ENCODE measurements at regions not wholly inside any gene's neighbourhood (a gene's known extent, or its start where the extent isn't known, plus 50 kb on each side); places are given as distances from the start of the nearest gene placed in this dataset.

DNA sequence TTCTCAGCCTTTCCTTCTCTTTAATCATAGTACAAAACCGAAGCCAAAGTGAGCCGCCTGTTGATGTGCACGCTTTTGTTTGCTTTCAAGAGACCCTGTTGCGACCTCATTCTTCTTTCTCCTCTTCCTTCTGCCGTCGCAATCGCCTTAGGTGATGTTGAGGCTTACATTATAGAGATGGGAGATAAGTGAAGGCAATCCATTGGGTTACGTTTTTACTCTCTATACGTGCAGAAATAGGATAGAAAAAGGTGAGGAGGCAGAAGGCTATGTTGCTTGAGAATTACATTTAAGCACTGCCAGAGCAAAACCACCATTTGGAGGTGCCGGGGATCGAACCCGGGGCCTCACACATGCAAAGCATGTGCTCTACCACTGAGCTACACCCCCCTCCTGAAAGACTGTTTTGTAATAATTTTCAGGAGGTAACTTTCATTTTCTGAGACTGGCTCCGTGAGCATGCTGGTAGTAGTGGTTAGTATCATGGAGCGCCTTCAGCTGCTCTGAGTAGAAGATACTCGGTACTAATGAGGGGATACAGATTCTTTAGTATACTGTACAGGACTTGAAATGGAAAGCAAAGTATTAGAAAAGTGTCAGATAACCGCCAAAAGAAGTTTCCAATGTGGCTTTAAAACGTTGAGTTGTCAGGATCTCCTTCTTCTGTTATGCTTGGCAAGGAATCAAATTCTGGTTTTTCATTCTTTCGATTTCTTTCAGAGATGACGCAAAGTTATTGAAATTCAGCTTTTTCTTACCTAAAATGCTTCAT, 165.6 kb downstream of the TRIM27 start:
- in situ Hi-C loops (cut with MboI) = no loop called here
- TF ChIP-seq EZH2phosphoT487 (IDR thresholded peaks at IDR 0.05; ENCODE audit: insufficient read depth, low read depth) (no peak), EZH2 (IDR thresholded peaks at IDR 0.05; ENCODE audit: insufficient read depth, poor library complexity, severe bottlenecking) (no peak)
- no peak overlapping the region for H3K4me2 ChIP-seq (ENCODE audit: unreplicated experiment)
- no peak overlapping the region for H3K9ac ChIP-seq
- no peaks in the 10 kb centered on the region for H3F3A ChIP-seq (ENCODE audit: insufficient read depth)
- H3K27ac ChIP-seq = no peak overlapping the region
- no peak for DNase-seq
- WGBS, 2 experiments (ENCODE audit: low coverage in 1 of 2, low lambda C conversion rate in 2 of 2, missing lambda C conversion rate in 2 of 2) = 35 to 36% methylated on average over 19 of the region's 19 CpGs
- H3K4me3 ChIP-seq = no peak overlapping the region
- no peaks in the 10 kb centered on the region for H4K20me1 ChIP-seq (ENCODE audit: insufficient read depth)
- 0 out of 2 replicates have a peak, but pooled peaks cover 5% of the 10 kb centered on the region for H3K27me3 ChIP-seq (replicated peaks; ENCODE audit: insufficient read depth)
- H3K9me3 ChIP-seq (ENCODE audit: low read depth) = no peaks in the 10 kb centered on the region
- H3K36me3 ChIP-seq (ENCODE audit: low read depth) = no peaks in the 10 kb centered on the region
- H3K4me1 ChIP-seq (ENCODE audit: insufficient read depth) = no peaks in the 10 kb centered on the region
- no peaks in the 10 kb centered on the region for H3K79me2 ChIP-seq (ENCODE audit: insufficient read depth)
- no peak overlapping the region for H2AFZ ChIP-seq
- H3K9me2 ChIP-seq (ENCODE audit: insufficient read depth) = no peaks in the 10 kb centered on the region

DNA sequence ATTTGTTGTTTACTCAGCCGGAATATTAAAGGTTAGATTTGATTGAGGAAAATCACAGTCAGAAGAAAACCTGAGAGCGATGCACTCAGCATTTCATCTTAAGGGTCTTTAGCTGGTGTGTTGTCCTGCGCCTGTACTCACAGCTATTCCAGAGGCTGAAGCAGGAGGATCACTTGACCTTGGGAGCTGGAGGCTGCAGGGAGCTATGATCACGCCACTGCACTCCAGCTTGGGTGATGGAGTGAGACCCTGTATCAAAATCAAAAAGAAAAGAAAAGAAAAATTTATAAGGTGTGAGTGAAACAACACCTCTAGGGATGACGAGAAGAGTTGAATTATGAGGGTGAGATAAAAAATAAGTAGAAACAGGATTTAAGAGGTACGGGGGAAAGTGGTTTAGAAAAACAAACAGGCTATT, 165.0 kb downstream of the TRIM27 start:
- in situ Hi-C loops (cut with MboI) = no loop called here
- peaks cover 8% of the 10 kb centered on the region; the same call in 1 of the 2 replicates for H3K27me3 ChIP-seq (replicated peaks; ENCODE audit: insufficient read depth)
- no peaks in the 10 kb centered on the region for H4K20me1 ChIP-seq (ENCODE audit: insufficient read depth)
- no peak overlapping the region for H3K27ac ChIP-seq
- TF ChIP-seq EZH2 (IDR thresholded peaks at IDR 0.05; ENCODE audit: insufficient read depth, poor library complexity, severe bottlenecking) = no peak
- no peak for TF ChIP-seq EZH2phosphoT487 (IDR thresholded peaks at IDR 0.05; ENCODE audit: insufficient read depth, low read depth)
- DNase-seq = no peak
- H2AFZ ChIP-seq = no peak overlapping the region
- H3K9me2 ChIP-seq (ENCODE audit: insufficient read depth) = no peaks in the 10 kb centered on the region
- no peaks in the 10 kb centered on the region for H3K4me1 ChIP-seq (ENCODE audit: insufficient read depth)
- H3K36me3 ChIP-seq (ENCODE audit: low read depth) = no peaks in the 10 kb centered on the region
- H3K9ac ChIP-seq = no peak overlapping the region
- no peak overlapping the region for H3K4me2 ChIP-seq (ENCODE audit: unreplicated experiment)
- 30 to 38% methylated on average over 6 of the region's 6 CpGs for WGBS, 2 experiments (ENCODE audit: low coverage in 1 of 2, low lambda C conversion rate in 2 of 2, missing lambda C conversion rate in 2 of 2)
- no peaks in the 10 kb centered on the region for H3K9me3 ChIP-seq (ENCODE audit: low read depth)
- no peaks in the 10 kb centered on the region for H3F3A ChIP-seq (ENCODE audit: insufficient read depth)
- no peaks in the 10 kb centered on the region for H3K79me2 ChIP-seq (ENCODE audit: insufficient read depth)
- H3K4me3 ChIP-seq = no peak overlapping the region

DNA sequence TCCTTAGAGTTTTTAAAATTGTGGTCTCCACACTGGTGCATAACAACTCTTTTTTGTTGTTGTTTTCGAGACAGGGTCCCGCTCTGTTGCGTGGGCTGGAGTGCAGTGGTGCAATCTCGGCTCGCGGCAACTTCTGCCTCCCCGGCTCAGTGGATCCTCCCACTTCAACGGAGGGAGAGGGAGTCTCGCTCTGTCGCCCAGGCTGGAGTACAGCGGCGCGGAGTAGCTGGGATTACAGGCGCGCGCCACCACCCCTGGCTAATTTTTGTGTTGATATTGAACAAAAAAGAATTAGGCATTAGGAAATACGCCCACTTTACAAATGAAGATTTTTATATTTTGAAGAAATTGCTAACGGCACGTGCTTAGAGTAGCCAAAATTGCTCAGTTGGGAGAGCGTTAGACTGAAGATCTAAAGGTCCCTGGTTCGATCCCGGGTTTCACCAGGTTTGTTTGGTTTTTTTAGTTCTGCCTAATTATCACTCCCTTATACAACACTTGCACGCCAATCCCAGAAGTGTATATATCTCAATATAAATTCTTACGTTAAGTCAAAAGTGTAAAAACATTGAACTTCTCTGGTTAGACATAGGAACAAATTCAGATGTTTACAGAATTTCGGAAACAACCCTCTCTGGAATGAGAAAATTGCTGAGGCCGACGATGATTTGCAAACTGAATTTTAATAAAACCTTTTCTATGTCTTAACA, 159.6 kb downstream of the TRIM27 start:
- in situ Hi-C loops (cut with MboI) = no loop called here

DNA sequence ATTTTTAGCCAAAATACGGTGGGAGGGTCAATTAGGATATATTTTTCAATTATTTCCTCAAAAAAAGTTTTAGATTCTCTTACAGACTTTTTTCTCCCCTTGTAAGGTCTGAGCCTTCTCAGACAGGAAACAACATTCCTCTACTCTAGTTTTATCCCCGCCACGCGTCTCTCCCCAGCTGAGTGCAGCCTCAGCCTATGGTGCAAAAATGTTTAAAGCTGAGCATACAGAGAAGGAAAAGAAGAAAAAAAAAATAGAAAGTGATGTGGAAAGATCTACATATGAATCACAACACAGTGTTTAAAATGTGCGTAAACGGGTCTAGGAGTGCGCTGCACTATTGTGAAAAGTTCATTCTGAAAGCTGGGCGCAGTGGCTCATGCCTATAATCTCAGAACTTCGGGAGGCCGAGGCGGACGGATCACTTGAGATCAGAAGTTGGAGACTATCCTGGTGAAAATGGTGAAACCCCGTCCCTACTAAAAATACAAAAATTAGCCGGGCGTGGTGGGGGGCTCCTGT, 159.0 kb downstream of the TRIM27 start:
- Histone ChIP-seq H3K4me1 (ENCODE audit: insufficient read depth) (no peaks in the 10 kb centered on the region), H3K4me2 (ENCODE audit: unreplicated experiment) (no peak overlapping the region), H4K20me1 (ENCODE audit: insufficient read depth) (no peaks in the 10 kb centered on the region), H3K4me3 (no peak overlapping the region), H3K79me2 (ENCODE audit: insufficient read depth) (no peaks in the 10 kb centered on the region), H3K9me2 (ENCODE audit: insufficient read depth) (no peaks in the 10 kb centered on the region), H2AFZ (no peak overlapping the region), H3K27ac (no peak overlapping the region), H3K9me3 (ENCODE audit: low read depth) (no peaks in the 10 kb centered on the region), H3F3A (ENCODE audit: insufficient read depth) (no peaks in the 10 kb centered on the region), H3K27me3 (replicated peaks; ENCODE audit: insufficient read depth) (peaks cover 65% of the 10 kb centered on the region), H3K9ac (no peak overlapping the region), H3K36me3 (ENCODE audit: low read depth) (no peaks in the 10 kb centered on the region)
- in situ Hi-C loops (cut with MboI) = no loop called here
- no peak for TF ChIP-seq EZH2phosphoT487 (IDR thresholded peaks at IDR 0.05; ENCODE audit: insufficient read depth, low read depth)
- no peak for TF ChIP-seq EZH2 (IDR thresholded peaks at IDR 0.05; ENCODE audit: insufficient read depth, poor library complexity, severe bottlenecking)
- 7 to 9% methylated on average over 15 of the region's 15 CpGs for WGBS, 2 experiments (ENCODE audit: low coverage in 1 of 2, low lambda C conversion rate in 2 of 2, missing lambda C conversion rate in 2 of 2)
- no peak for DNase-seq

More for the DNA sequence above, 159.6 kb downstream of the TRIM27 start:
- WGBS, 2 experiments (ENCODE audit: low coverage in 1 of 2, low lambda C conversion rate in 2 of 2, missing lambda C conversion rate in 2 of 2) = 48% methylated on average over 27 of the region's 27 CpGs
- no peak for DNase-seq
- Histone ChIP-seq H3K4me1 (ENCODE audit: insufficient read depth) (no peaks in the 10 kb centered on the region), H3K9me3 (ENCODE audit: low read depth) (no peaks in the 10 kb centered on the region), H3K4me2 (ENCODE audit: unreplicated experiment) (no peak overlapping the region), H4K20me1 (ENCODE audit: insufficient read depth) (no peaks in the 10 kb centered on the region), H3K9ac (no peak overlapping the region), H2AFZ (no peak overlapping the region), H3K36me3 (ENCODE audit: low read depth) (no peaks in the 10 kb centered on the region), H3K4me3 (no peak overlapping the region), H3K27me3 (replicated peaks; ENCODE audit: insufficient read depth) (peaks cover 61% of the 10 kb centered on the region), H3F3A (ENCODE audit: insufficient read depth) (no peaks in the 10 kb centered on the region), H3K27ac (no peak overlapping the region), H3K79me2 (ENCODE audit: insufficient read depth) (no peaks in the 10 kb centered on the region), H3K9me2 (ENCODE audit: insufficient read depth) (no peaks in the 10 kb centered on the region)
- TF ChIP-seq EZH2 (IDR thresholded peaks at IDR 0.05; ENCODE audit: insufficient read depth, poor library complexity, severe bottlenecking) (no peak), EZH2phosphoT487 (IDR thresholded peaks at IDR 0.05; ENCODE audit: insufficient read depth, low read depth) (no peak)

Measured in GM23248 (cell line).